Astrocyte of the cerebellum (primary cell): ENCODE measurements at regions not wholly inside any gene's neighbourhood (a gene's known extent, or its start where the extent isn't known, plus 50 kb on each side); places are given as distances from the start of the nearest gene placed in this dataset.

Source experiments
- DNase-seq: peaks from one replicate; pipeline ENCODE4 v3.0.0-alpha.2; 2011; ENCODE audit warnings: low read depth
- H3K4me3 ChIP-seq: 2 replicates; pipeline ENCODE4 v1.5.1; 2011; ENCODE audit warnings: mild to moderate bottlenecking, low read depth, low read length, moderate library complexity
- CTCF ChIP-seq: IDR thresholded peaks from 2 replicates; pipeline ENCODE4 v1.5.1; 2012; ENCODE audit warnings: low read length, low read depth, moderate library complexity, mild to moderate bottlenecking; ENCODE audit errors: missing control alignments
- in situ Hi-C: cut with HindIII; loops from 2 replicates; pipeline ENCODE4 v1.10.0; 2017; ENCODE audit warnings: low sequenced_read_pairs

GRCh38 chr13:22112956-22113745 is 442.3 kb downstream of the FGF9 start:
- no peak for DNase-seq
- no peak overlapping the region for H3K4me3 ChIP-seq
- in situ Hi-C loops = no loop called here
- TF ChIP-seq CTCF = no peak

- no peak for DNase-seq
- in situ Hi-C loops = no loop called here
- no peak overlapping the region for H3K4me3 ChIP-seq
- no peak for TF ChIP-seq CTCF
Measured at GRCh38 chr13:22114630-22115311, 443.9 kb downstream of the FGF9 start.

GRCh38 chr13:22118158-22118557 is 447.3 kb downstream of the FGF9 start:
- in situ Hi-C loops = no loop called here
- no peak for DNase-seq
- no peak for TF ChIP-seq CTCF
- H3K4me3 ChIP-seq = no peak overlapping the region

DNA sequence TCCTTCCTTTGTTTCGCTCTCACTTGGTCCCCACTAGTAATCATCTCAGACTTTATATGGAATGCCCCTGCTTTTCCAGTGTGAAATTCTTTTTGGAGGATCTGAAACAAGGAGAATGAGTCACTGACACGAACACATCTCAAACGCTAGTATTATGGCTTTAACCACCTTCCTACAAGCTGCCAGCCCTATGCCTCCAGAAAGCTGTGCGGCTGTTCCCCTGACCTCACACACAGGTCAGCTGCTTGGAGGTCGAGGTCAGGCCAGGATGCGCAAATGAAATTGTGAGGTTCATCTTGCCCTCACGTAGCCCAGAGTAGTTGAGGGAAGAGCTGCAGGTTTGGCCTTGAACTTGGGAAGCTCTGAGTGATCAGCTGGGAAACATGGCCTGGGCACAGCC is 449.8 kb downstream of the FGF9 start:
- no peak overlapping the region for H3K4me3 ChIP-seq
- TF ChIP-seq CTCF = no peak
- in situ Hi-C loops = no loop called here
- DNase-seq = no peak

DNA sequence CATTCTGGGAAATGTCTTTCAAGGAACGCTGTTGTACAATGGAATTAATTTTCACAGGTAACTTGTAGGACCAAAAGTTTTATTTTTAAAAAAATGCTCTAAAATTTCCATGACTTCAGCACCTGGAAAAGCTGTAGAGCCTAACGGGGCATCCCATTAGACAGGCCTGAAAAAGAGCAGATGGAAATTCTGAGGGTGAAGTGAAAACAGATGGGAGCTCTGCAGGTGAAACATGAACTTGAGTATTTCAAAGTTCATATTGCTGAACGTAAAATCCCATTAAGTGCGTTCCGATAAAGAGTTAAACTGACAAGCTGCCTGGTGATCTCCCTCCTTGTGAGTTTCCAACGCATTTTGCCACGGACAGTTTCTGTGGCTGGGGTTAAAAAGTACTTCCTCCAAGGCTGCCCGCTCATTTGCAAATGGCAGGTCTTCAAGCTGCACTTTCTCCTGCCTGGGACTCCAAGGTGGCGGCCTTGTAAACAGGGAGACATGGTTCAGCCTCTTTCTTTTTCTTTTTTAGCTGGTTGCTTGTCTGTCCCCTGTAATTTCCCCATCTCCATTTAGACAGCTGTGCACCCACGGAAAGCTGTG is 450.4 kb downstream of the FGF9 start:
- no peak for DNase-seq
- in situ Hi-C loops = no loop called here
- no peak overlapping the region for H3K4me3 ChIP-seq
- no peak for TF ChIP-seq CTCF

DNA sequence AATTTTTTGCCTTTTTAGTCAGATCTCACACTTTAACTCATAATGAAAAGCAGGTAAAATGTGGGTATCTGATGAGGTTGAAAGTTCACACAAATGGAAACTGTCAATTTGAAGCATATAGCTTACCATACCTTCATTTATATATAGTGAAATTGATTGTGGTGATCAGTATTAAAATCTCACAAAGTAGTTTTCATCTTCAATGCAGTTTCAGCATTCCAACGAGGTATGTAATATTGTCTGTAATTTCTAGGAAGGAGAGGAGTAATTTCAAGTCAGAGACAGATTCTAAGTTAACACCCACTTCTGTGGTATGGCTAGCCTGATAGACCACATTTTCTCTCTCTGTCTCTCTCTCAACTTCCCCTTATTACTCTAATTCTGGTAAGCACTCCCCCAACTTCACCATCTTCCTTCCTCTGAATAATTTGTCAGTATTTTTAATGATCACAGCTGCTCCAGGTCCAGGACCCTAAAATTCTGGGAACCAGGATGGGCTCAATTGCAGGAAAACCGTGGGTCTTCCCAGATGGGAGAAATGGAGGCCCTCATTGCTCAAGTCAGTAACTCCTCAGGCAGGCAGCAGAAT is 455.7 kb downstream of the FGF9 start:
- in situ Hi-C loops = no loop called here
- no peak for TF ChIP-seq CTCF
- H3K4me3 ChIP-seq = no peak overlapping the region
- no peak for DNase-seq
